ENCODE measurements at regions not wholly inside any gene's neighbourhood (a gene's known extent, or its start where the extent isn't known, plus 50 kb on each side); places are given as distances from the start of the nearest gene placed in this dataset.

DNA sequence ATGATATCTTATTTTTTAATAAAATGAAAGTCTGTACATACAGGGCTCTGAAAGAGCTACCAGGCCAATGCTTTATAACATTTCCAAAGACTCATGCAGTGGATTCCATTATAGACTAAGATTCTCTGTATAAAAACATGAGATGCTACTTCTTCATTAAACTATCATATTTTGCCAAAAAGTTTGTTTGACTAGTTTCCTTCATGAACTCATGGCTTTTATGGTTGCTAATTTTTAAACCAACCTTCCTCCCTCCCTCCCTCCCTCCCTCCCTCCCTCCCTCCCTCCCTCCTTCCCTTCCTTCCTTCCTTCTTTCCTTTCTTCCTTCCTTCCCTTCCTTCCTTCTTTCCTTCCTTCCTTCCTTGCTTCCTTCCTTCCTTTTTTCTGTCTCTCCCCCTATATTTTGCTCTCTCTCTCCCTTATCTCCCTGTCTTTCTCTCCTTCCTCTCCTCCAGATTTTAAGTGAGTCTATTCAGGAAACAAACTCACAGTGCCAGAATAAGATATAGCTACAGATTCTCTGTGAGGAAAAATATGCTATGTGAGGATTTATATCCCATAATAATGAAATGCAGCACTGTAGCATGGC, 961.5 kb upstream of the ZEB2 start:
- H3K9me3 ChIP-seq = no peaks in the 10 kb centered on the region
- DNase-seq = no peak
- H3K36me3 ChIP-seq = no peaks in the 10 kb centered on the region
- no peaks in the 10 kb centered on the region for H3K27me3 ChIP-seq
- no peak overlapping the region for H3K27ac ChIP-seq
- intact Hi-C loops (cut with DNase I) = no loop called here
- no peak overlapping the region for H3K4me3 ChIP-seq
- no peaks in the 10 kb centered on the region for H3K4me1 ChIP-seq (ENCODE audit: insufficient read depth)
- TF ChIP-seq, protein P1, sequence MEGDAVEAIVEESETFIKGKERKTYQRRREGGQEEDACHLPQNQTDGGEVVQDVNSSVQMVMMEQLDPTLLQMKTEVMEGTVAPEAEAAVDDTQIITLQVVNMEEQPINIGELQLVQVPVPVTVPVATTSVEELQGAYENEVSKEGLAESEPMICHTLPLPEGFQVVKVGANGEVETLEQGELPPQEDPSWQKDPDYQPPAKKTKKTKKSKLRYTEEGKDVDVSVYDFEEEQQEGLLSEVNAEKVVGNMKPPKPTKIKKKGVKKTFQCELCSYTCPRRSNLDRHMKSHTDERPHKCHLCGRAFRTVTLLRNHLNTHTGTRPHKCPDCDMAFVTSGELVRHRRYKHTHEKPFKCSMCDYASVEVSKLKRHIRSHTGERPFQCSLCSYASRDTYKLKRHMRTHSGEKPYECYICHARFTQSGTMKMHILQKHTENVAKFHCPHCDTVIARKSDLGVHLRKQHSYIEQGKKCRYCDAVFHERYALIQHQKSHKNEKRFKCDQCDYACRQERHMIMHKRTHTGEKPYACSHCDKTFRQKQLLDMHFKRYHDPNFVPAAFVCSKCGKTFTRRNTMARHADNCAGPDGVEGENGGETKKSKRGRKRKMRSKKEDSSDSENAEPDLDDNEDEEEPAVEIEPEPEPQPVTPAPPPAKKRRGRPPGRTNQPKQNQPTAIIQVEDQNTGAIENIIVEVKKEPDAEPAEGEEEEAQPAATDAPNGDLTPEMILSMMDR (IDR thresholded peaks at IDR 0.05) = no peak
- TF ChIP-seq EP300 (IDR thresholded peaks at IDR 0.05) (no peak), POLR2A (IDR thresholded peaks at IDR 0.05) (no peak)

DNA sequence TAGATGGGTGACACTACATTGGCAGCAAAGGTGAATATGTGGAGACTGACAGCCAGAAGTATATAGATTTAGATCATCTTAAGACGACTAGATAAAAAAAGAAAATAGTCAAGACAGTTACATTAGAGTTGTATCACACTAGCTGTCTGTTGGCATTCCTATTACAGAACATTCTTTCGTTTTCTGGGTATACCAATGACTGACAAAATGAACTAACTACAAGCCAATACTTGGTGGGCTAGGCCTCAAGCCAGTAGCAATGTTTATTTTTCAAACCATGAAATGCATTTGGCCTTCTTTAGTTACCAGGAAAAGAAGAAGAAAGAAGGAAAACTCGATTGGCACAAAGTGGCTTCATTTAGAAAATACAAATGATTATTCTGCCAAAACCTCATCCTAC, 944.9 kb upstream of the ZEB2 start:
- WGBS, 3 donors = 72 to 77% (median 75%) methylated on average over 3 of the region's 3 CpGs
- no peak overlapping the region for H3K4me3 ChIP-seq
- no peaks in the 10 kb centered on the region for H3K9me3 ChIP-seq
- H3K27me3 ChIP-seq = no peaks in the 10 kb centered on the region
- TF ChIP-seq, protein P1 (IDR thresholded peaks at IDR 0.05) = no peak
- TF ChIP-seq EP300 (IDR thresholded peaks at IDR 0.05) = no peak
- no peak for TF ChIP-seq POLR2A (IDR thresholded peaks at IDR 0.05)
- intact Hi-C loops (cut with DNase I) = loop anchor here in 1 of 4 donors (5.0 kb wide), 1 partner anchor 143 kb away; no protein-coding TSS in a partner anchor
- no peak overlapping the region for H3K27ac ChIP-seq
- H3K4me1 ChIP-seq (ENCODE audit: insufficient read depth) = no peaks in the 10 kb centered on the region
- no peak for DNase-seq
- H3K36me3 ChIP-seq = no peaks in the 10 kb centered on the region

DNA sequence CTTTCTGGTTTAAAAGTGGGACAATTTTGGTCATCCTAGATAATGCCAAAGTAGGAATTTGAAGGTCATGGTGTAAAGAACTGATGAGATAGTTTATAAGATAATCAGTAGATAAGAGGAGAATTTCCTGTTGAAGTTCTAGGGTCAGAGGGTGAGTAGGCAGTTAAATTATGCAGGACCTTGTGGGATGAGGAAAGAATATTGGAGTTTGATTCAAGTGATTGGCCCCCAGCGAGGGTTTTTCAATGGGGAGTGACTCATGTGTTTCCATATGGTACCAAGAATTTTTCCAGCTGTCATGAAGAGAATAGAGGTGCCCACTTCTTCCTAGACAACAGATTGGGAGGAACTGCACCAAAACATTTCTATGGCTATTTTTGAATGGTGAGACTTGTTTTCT, 940.2 kb upstream of the ZEB2 start:
- Histone ChIP-seq H3K27ac (no peak overlapping the region), H3K4me1 (ENCODE audit: insufficient read depth) (no peaks in the 10 kb centered on the region), H3K27me3 (no peaks in the 10 kb centered on the region), H3K36me3 (no peaks in the 10 kb centered on the region), H3K4me3 (no peak overlapping the region), H3K9me3 (no peaks in the 10 kb centered on the region)
- intact Hi-C loops (cut with DNase I) = loop anchor here in 1 of 4 donors (5.0 kb wide), 1 partner anchor 138 kb away; no protein-coding TSS in a partner anchor
- WGBS, 3 donors = 75 to 82% (median 80%) methylated on average over 1 of the region's 1 CpG
- no peak for DNase-seq
- TF ChIP-seq EP300 (IDR thresholded peaks at IDR 0.05) = no peak
- TF ChIP-seq, protein P1 (IDR thresholded peaks at IDR 0.05) = no peak
- TF ChIP-seq POLR2A (IDR thresholded peaks at IDR 0.05) = no peak

DNA sequence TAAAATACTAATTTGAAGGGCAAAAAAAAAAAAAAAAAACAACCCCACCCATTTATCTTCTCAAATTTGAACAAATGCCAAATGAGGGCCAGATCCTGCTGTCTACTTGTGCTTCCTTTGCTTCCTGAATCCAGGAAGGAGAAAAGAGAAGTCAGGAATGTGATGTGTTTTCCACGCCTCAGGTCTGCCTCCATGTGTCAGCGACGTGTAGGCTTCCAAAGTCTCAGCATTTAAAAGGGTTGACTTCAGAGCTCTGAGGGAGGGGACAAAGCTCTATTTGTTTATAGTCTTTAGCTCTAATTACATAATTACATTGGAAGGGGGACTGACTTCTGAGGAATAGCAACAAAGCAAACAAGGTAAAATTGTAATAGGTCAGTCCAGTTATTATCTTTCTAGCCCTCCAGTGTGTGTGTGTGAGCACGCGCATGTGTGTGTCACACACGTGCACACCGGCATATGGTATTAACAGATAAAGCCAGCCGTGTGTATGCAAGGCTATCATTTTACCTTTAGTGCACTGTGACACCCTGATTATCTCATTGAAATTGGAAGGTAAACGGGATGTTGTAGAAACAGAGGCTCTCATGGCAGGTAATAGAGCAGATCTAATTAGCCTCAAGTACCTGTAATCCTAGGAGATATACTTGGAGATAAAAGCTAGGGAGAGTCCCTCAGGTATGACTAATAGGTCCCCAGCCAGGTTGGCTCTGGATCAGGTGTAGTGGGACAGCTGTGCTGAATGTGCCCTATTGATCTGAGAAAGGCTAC, 911.4 kb upstream of the ZEB2 start:
- TF ChIP-seq POLR2A (IDR thresholded peaks at IDR 0.05) = no peak
- TF ChIP-seq, protein P1 (IDR thresholded peaks at IDR 0.05) = no peak
- TF ChIP-seq EP300 (IDR thresholded peaks at IDR 0.05) = no peak
- Histone ChIP-seq H3K4me3 (no peak overlapping the region), H3K27me3 (no peaks in the 10 kb centered on the region), H3K36me3 (no peaks in the 10 kb centered on the region), H3K9me3 (no peaks in the 10 kb centered on the region), H3K4me1 (ENCODE audit: insufficient read depth) (no peaks in the 10 kb centered on the region), H3K27ac (no peak overlapping the region)
- intact Hi-C loops (cut with DNase I) = no loop called here
- 83 to 86% (median 85%) methylated on average over 9 of the region's 9 CpGs for WGBS, 3 donors
- DNase-seq = no peak
